ENCODE measurements at regions not wholly inside any gene's neighbourhood (a gene's known extent, or its start where the extent isn't known, plus 50 kb on each side); places are given as distances from the start of the nearest gene placed in this dataset.
"Not testable (repeated sequence)": the region's sequence is repeated elsewhere in the genome, so short reads cannot be mapped to it uniquely, and the experiment has no call there.

DNA sequence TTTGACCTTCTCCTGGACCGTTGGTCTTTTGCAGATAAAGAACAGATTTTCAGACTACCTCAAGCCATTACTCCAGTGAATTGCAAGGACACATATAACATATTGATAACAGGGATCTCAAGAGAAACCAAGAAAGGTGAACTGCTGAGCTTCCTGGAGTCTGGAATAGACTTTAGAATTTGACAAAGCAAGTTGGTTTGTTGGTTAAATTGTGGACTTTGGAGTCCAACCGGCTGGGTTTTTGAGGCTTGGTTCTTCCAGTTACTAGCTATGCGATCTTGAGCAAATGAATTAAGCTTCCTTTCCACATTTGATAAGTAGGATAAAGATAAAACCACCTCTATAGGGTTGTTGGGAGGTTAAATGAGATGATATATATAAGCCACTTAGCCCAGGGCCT lies 233.1 kb downstream of the SHQ1 start:
- H3K27me3 Mint-ChIP-seq (ENCODE audit: unreplicated experiment) = peaks cover 9% of the 10 kb centered on the region
- TF ChIP-seq, protein P1, sequence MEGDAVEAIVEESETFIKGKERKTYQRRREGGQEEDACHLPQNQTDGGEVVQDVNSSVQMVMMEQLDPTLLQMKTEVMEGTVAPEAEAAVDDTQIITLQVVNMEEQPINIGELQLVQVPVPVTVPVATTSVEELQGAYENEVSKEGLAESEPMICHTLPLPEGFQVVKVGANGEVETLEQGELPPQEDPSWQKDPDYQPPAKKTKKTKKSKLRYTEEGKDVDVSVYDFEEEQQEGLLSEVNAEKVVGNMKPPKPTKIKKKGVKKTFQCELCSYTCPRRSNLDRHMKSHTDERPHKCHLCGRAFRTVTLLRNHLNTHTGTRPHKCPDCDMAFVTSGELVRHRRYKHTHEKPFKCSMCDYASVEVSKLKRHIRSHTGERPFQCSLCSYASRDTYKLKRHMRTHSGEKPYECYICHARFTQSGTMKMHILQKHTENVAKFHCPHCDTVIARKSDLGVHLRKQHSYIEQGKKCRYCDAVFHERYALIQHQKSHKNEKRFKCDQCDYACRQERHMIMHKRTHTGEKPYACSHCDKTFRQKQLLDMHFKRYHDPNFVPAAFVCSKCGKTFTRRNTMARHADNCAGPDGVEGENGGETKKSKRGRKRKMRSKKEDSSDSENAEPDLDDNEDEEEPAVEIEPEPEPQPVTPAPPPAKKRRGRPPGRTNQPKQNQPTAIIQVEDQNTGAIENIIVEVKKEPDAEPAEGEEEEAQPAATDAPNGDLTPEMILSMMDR (IDR thresholded peaks at IDR 0.05; ENCODE audit: partially characterized antibody, unreplicated experiment) = no peak
- H3K4me1 Mint-ChIP-seq (ENCODE audit: low read depth, unreplicated experiment) = peaks cover 26% of the 10 kb centered on the region
- no peak overlapping the region for H3K4me3 Mint-ChIP-seq (ENCODE audit: unreplicated experiment)
- H3K27ac Mint-ChIP-seq (ENCODE audit: unreplicated experiment) = no peak overlapping the region
- peaks cover 5% of the 10 kb centered on the region for H3K36me3 Mint-ChIP-seq (ENCODE audit: unreplicated experiment)
- no peak for DNase-seq
- H3K9me3 Mint-ChIP-seq (ENCODE audit: unreplicated experiment) = no peaks in the 10 kb centered on the region

GRCh38 chr3:72614394-72615074 lies 233.7 kb downstream of the SHQ1 start:
- peaks cover 9% of the 10 kb centered on the region for H3K27me3 Mint-ChIP-seq (ENCODE audit: unreplicated experiment)
- peaks cover 5% of the 10 kb centered on the region for H3K36me3 Mint-ChIP-seq (ENCODE audit: unreplicated experiment)
- no peak overlapping the region for H3K27ac Mint-ChIP-seq (ENCODE audit: unreplicated experiment)
- H3K4me3 Mint-ChIP-seq (ENCODE audit: unreplicated experiment) = no peak overlapping the region
- TF ChIP-seq, protein P1 (IDR thresholded peaks at IDR 0.05; ENCODE audit: partially characterized antibody, unreplicated experiment) = no peak
- peaks cover 26% of the 10 kb centered on the region for H3K4me1 Mint-ChIP-seq (ENCODE audit: low read depth, unreplicated experiment)
- DNase-seq = no peak
- no peaks in the 10 kb centered on the region for H3K9me3 Mint-ChIP-seq (ENCODE audit: unreplicated experiment)

- no peak for DNase-seq
- Mint-ChIP-seq H3K27me3 (ENCODE audit: unreplicated experiment) (peaks cover 7% of the 10 kb centered on the region), H3K4me3 (ENCODE audit: unreplicated experiment) (no peak overlapping the region), H3K36me3 (ENCODE audit: unreplicated experiment) (peaks cover 5% of the 10 kb centered on the region), H3K9me3 (ENCODE audit: unreplicated experiment) (no peaks in the 10 kb centered on the region), H3K4me1 (ENCODE audit: low read depth, unreplicated experiment) (peaks cover 26% of the 10 kb centered on the region), H3K27ac (ENCODE audit: unreplicated experiment) (no peak overlapping the region)
- TF ChIP-seq, protein P1 (IDR thresholded peaks at IDR 0.05; ENCODE audit: partially characterized antibody, unreplicated experiment) = no peak
These were observed 234.4 kb downstream of the SHQ1 start for GRCh38 chr3:72613871-72614270.

DNA sequence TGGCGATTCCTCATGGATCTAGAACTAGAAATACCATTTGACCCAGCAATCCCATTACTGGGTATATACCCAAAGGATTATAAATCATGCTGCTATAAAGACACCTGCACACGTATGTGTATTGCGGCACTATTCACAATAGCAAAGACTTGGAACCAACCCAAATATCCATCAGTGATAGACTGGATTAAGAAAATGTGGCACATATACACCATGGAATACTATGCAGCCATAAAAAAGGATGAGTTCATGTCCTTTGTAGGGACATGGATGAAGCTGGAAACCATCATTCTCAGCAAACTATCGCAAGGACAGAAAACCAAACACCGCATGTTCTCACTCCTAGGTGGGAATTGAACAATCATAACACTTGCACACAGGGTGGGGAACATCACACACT lies 239.1 kb downstream of the SHQ1 start:
- H3K36me3 Mint-ChIP-seq (ENCODE audit: unreplicated experiment); H3K27ac Mint-ChIP-seq (ENCODE audit: unreplicated experiment); H3K27me3 Mint-ChIP-seq (ENCODE audit: unreplicated experiment); H3K9me3 Mint-ChIP-seq (ENCODE audit: unreplicated experiment); DNase-seq; H3K4me1 Mint-ChIP-seq (ENCODE audit: low read depth, unreplicated experiment); H3K4me3 Mint-ChIP-seq (ENCODE audit: unreplicated experiment): not testable (repeated sequence)

DNA sequence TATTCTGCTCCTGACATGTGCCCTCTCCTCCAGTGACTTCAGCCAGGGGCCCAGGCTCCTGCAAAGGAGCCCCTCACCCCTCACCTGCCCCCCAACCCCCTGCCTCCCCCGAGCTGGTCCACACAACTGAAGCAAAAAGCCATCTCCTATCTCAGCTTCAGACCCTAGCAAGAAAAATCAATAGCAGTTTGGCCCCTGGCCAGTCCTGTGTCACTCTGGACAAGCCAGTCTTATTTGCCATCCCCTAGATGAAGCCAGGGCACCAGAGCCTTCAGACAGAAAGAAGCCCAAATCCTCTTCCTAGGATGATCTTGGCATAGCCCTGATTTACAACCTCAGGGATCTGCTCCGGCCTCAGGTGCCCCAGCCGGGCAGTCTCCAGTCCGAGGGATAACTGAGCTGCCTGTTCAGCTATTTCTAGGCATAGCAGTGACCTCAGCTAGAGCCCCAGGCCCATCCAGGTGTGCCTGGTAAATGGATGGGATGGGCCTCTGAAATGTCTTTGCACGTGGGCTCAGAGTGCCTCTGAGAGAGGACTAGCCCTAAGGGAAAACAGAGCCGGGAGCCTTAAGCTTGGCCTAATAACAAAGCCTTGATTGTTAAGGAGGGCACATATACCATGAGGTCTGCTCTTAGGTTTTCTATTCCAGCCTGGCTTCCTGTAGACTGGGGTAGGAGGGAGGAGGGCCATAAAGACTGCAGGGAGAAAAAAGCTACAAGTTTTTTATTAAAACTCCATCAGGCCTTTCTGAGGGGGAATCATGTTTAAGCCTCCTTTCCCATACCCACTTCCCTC lies 242.0 kb downstream of the SHQ1 start:
- peaks cover 1% of the 10 kb centered on the region for H3K27me3 Mint-ChIP-seq (ENCODE audit: unreplicated experiment)
- H3K36me3 Mint-ChIP-seq (ENCODE audit: unreplicated experiment) = no peaks in the 10 kb centered on the region
- TF ChIP-seq, protein P1 (IDR thresholded peaks at IDR 0.05; ENCODE audit: partially characterized antibody, unreplicated experiment) = no peak
- DNase-seq = no peak
- H3K4me3 Mint-ChIP-seq (ENCODE audit: unreplicated experiment) = no peak overlapping the region
- no peak overlapping the region for H3K27ac Mint-ChIP-seq (ENCODE audit: unreplicated experiment)
- H3K4me1 Mint-ChIP-seq (ENCODE audit: low read depth, unreplicated experiment) = no peaks in the 10 kb centered on the region
- H3K9me3 Mint-ChIP-seq (ENCODE audit: unreplicated experiment) = peaks cover 1% of the 10 kb centered on the region

Data from glutamatergic neuron (in vitro differentiated cells).